Endothelial cell of umbilical vein (primary cell): ENCODE measurements at regions not wholly inside any gene's neighbourhood (a gene's known extent, or its start where the extent isn't known, plus 50 kb on each side); places are given as distances from the start of the nearest gene placed in this dataset.

Experiments used
- BruUV-seq: library from RNA; stranded (reverse); fragments of 400-500 nt; replicated peaks from 2 replicates; lab custom pipeline; 2021; lab: Mats Ljungman, UMichigan
- CTCF ChIA-PET: fragments of 300-600, 350-600 bp; sonication (Branson Sonifier 250); formaldehyde crosslinking; loops from one replicate; lab custom pipeline; 2021; ENCODE audit warnings: antibody characterized with exemption, inconsistent platforms; lab: Charles Lee
- POLR2A ChIA-PET: fragments of 300-600, 350-600 bp; sonication (Branson Sonifier 250); formaldehyde crosslinking; loops from one replicate; lab custom pipeline; 2021; ENCODE audit warnings: antibody characterized with exemption, inconsistent platforms; lab: Charles Lee
- DNase-seq: peaks from one replicate; pipeline ENCODE4 v3.0.0-alpha.2; 2011; ENCODE audit warnings: low read depth, low spot score
- FAIRE-seq: peaks from 2 replicates; lab custom pipeline; 2011; peaks lifted over from hg19 to GRCh38; lab: Jason Lieb, UNC
- H2AFZ ChIP-seq: 2 replicates; pipeline ENCODE4 v1.6.0; 2012; ENCODE audit warnings: low read depth, low read length, control low read depth, inconsistent platforms
- H3K27ac ChIP-seq: 2 replicates; pipeline ENCODE4 v1.5.1; 2011; ENCODE audit warnings: low read depth, mild to moderate bottlenecking, control low read depth, low read length, moderate library complexity; ENCODE audit not compliant: insufficient read depth
- H3K27me3 ChIP-seq, 2 experiments: 2 replicates each; pipeline versions ENCODE4 v1.6.0 to v1.6.1; 2011; ENCODE audit warnings: low read length in 2 of 2, mixed read lengths in 1 of 2; ENCODE audit not compliant: control insufficient read depth in 2 of 2, insufficient read depth in 2 of 2
- H3K36me3 ChIP-seq, 2 experiments: 2 replicates in 1 of 2; 3 replicates in 1 of 2; pipeline ENCODE4 v1.5.1; 2011; ENCODE audit warnings: low read length in 2 of 2, mild to moderate bottlenecking in 1 of 2, moderate library complexity in 1 of 2; ENCODE audit not compliant: control insufficient read depth in 2 of 2, insufficient read depth in 2 of 2; ENCODE audit errors: extremely low read depth in 1 of 2
- H3K4me1 ChIP-seq: 3 replicates; pipeline ENCODE4 v1.5.1; 2011; ENCODE audit warnings: mild to moderate bottlenecking, low read length; ENCODE audit not compliant: control insufficient read depth, insufficient read depth; ENCODE audit errors: extremely low read depth
- H3K4me2 ChIP-seq: 2 replicates; pipeline ENCODE4 v1.6.1; 2011; ENCODE audit warnings: low read length, control low read depth, mixed read lengths; ENCODE audit not compliant: insufficient read depth
- H3K4me3 ChIP-seq, 3 experiments: fragments of 200-600 bp in 1 of 3; sonication (generic), shearing (Covaris generic) in 1 of 3; replicated peaks in 1 of 3; 2 replicates each; pipeline ENCODE4 v1.5.1; 2011 to 2016; ENCODE audit warnings: control low read depth in 3 of 3, low read length in 3 of 3, mild to moderate bottlenecking in 2 of 3, inconsistent platforms in 1 of 3, low read depth in 1 of 3, moderate library complexity in 1 of 3; ENCODE audit not compliant: insufficient read depth in 1 of 3
- H3K79me2 ChIP-seq: 2 replicates; pipeline ENCODE4 v1.6.0; 2012; ENCODE audit warnings: low read length, inconsistent platforms; ENCODE audit not compliant: control insufficient read depth, insufficient read depth
- H3K9ac ChIP-seq: replicated peaks from 2 replicates; pipeline ENCODE3; 2011; ENCODE audit warnings: low read length, control low read depth; ENCODE audit not compliant: insufficient read depth; ENCODE audit errors: extremely low read depth
- H3K9me1 ChIP-seq: replicated peaks from 3 replicates; pipeline ENCODE4 v1.6.0; 2011; ENCODE audit warnings: mild to moderate bottlenecking, low read length; ENCODE audit not compliant: control insufficient read depth, insufficient read depth; ENCODE audit errors: extremely low read depth
- H3K9me3 ChIP-seq: replicated peaks from 2 replicates; pipeline ENCODE4 v1.5.1; 2012; ENCODE audit warnings: low read length, inconsistent platforms; ENCODE audit not compliant: control insufficient read depth, insufficient read depth
- H4K20me1 ChIP-seq: replicated peaks from 2 replicates; pipeline ENCODE3; 2011; ENCODE audit warnings: mild to moderate bottlenecking, low read length; ENCODE audit not compliant: control insufficient read depth, insufficient read depth; ENCODE audit errors: extremely low read depth
- EZH2 ChIP-seq: IDR thresholded peaks from 2 replicates; pipeline ENCODE4 v1.6.1; 2012; ENCODE audit warnings: borderline replicate concordance, low read depth, mild to moderate bottlenecking, moderate library complexity, low read length, inconsistent platforms; ENCODE audit not compliant: severe bottlenecking
- FOS ChIP-seq: IDR thresholded peaks from 2 replicates; pipeline ENCODE4 v1.6.1; 2011; ENCODE audit warnings: mild to moderate bottlenecking, low read length, moderate library complexity, borderline replicate concordance; ENCODE audit not compliant: insufficient read depth
- GATA2 ChIP-seq: IDR thresholded peaks from 2 replicates; pipeline ENCODE4 v1.7.0; 2011; ENCODE audit warnings: low read depth, mild to moderate bottlenecking, moderate library complexity, mixed read lengths, low read length; ENCODE audit not compliant: insufficient read length, insufficient read depth
- JUN ChIP-seq: IDR thresholded peaks from 2 replicates; pipeline ENCODE4 v1.6.1; 2011; ENCODE audit warnings: borderline replicate concordance, low read depth; ENCODE audit not compliant: insufficient read length, insufficient read depth
- MAX ChIP-seq: IDR thresholded peaks from 2 replicates; pipeline ENCODE4 v1.6.1; 2011; ENCODE audit not compliant: insufficient read depth, insufficient read length
- MYC ChIP-seq: IDR thresholded peaks from one replicate; pipeline ENCODE4 v1.6.1; 2011; ENCODE audit warnings: mild to moderate bottlenecking, low read depth, low read length
- POLR2A ChIP-seq: IDR thresholded peaks from 2 replicates; pipeline ENCODE4 v1.6.1; 2012; ENCODE audit warnings: low read depth, mild to moderate bottlenecking, control low read depth, low read length
- POLR2AphosphoS5 ChIP-seq: IDR thresholded peaks from 2 replicates; pipeline ENCODE4 v1.6.1; 2012; ENCODE audit warnings: low read depth, mild to moderate bottlenecking, control low read depth, low read length, moderate library complexity; ENCODE audit not compliant: insufficient read depth
- dilution Hi-C: fragments of 300-500 bp; cut with MboI; formaldehyde crosslinking; loops from one replicate; pipeline ENCODE4 v1.15.0; 2019; ENCODE audit warnings: low sequenced_read_pairs; ENCODE audit not compliant: extremely low pct_ligation_motif_present
- intact Hi-C: fragments of 100-400 bp; cut with micrococcal nuclease; formaldehyde crosslinking; loops from one replicate; pipeline ENCODE4 v1.10.0; 2022

- H3K79me2 ChIP-seq, result no peaks in the 10 kb centered on the region
- dilution Hi-C loops, result no loop called here
- FAIRE-seq, result no peak
- no peaks in the 10 kb centered on the region for H3K9me1 ChIP-seq
- TF ChIP-seq MYC (no peak), POLR2AphosphoS5 (no peak), POLR2A (no peak), GATA2 (no peak), EZH2 (no peak), JUN (no peak), MAX (no peak), FOS (no peak)
- no peaks in the 10 kb centered on the region for H4K20me1 ChIP-seq
- H3K4me1 ChIP-seq, result no peaks in the 10 kb centered on the region
- no peaks in the 10 kb centered on the region for H3K36me3 ChIP-seq
- DNase-seq, result no peak
- H2AFZ ChIP-seq, result no peak overlapping the region
- H3K4me3 ChIP-seq, result no peak overlapping the region
- H3K4me2 ChIP-seq, result no peak overlapping the region
- CTCF ChIA-PET, result no interaction called here
- no TSS peak for BruUV-seq
- H3K27me3 ChIP-seq, result no peaks in the 10 kb centered on the region
- no peak overlapping the region for H3K9ac ChIP-seq
- no peaks in the 10 kb centered on the region for H3K9me3 ChIP-seq
- POLR2A ChIA-PET, result no interaction called here
- intact Hi-C loops, result no loop called here
- no peak overlapping the region for H3K27ac ChIP-seq
Measured at GRCh38 chr4:135839712-135840111, 1638.1 kb upstream of the PABPC4L start.

GRCh38 chr4:135838889-135839288, 1637.3 kb upstream of the PABPC4L start:
- no peaks in the 10 kb centered on the region for H4K20me1 ChIP-seq
- no peak overlapping the region for H3K9ac ChIP-seq
- TF ChIP-seq EZH2 (no peak), MYC (no peak), MAX (no peak), FOS (no peak), POLR2AphosphoS5 (no peak), JUN (no peak), GATA2 (no peak), POLR2A (no peak)
- POLR2A ChIA-PET, result no interaction called here
- no peak overlapping the region for H2AFZ ChIP-seq
- H3K27me3 ChIP-seq, result no peaks in the 10 kb centered on the region
- H3K9me3 ChIP-seq, result no peaks in the 10 kb centered on the region
- FAIRE-seq (no peak), DNase-seq (peak; percentile 6)
- H3K27ac ChIP-seq, result no peak overlapping the region
- dilution Hi-C loops, result no loop called here
- CTCF ChIA-PET, result no interaction called here
- no peaks in the 10 kb centered on the region for H3K79me2 ChIP-seq
- no peaks in the 10 kb centered on the region for H3K36me3 ChIP-seq
- intact Hi-C loops, result no loop called here
- H3K4me2 ChIP-seq, result no peak overlapping the region
- no peaks in the 10 kb centered on the region for H3K9me1 ChIP-seq
- BruUV-seq, result no TSS peak
- H3K4me1 ChIP-seq, result no peaks in the 10 kb centered on the region
- H3K4me3 ChIP-seq, result no peak overlapping the region
